ENCODE measurements at regions not wholly inside any gene's neighbourhood (a gene's known extent, or its start where the extent isn't known, plus 50 kb on each side); places are given as distances from the start of the nearest gene placed in this dataset.

DNA sequence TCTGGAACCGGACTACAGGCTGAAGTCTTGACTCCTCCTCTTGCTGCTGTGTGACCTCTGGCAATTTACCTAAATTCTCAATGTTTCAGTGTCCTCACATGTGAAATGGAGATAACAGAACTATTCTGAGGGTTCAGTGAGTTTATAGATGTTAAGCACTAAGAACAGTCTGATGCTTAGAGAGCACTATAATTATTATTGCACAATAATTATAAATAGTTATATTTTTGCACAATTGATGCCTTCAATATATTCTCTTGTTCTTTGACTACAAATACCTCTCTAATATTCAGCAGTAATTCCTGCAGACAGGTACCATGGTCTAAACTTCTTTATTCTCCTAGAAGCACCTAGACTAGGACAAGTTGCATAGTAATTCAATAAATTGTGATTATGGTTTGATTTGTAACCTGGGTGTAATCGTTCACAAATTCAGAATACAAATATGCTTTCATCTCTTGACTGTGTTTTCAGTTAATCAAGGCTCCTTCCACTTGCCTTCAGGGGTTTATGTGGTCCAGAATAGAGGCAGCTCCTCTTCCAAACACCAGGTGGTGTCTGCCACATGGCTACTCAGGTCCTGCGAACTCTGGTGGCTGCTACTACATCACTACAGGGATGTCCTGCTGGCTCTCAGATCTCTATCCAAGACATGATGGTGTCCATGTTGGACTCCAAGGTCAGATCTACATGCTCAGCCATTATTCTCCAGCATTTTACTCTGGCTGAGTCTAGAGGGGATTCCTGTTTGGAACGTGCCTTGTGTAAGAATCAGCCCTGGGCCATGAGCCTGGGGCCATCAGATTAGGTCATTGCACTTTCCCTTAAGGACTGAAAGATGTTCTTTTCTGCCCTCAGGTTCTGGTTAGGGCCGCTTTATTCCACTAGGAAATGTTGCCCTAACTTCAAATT is 103.4 kb downstream of the QRFPR start:
- no peak for DNase-seq (ENCODE audit: low spot score)

DNA sequence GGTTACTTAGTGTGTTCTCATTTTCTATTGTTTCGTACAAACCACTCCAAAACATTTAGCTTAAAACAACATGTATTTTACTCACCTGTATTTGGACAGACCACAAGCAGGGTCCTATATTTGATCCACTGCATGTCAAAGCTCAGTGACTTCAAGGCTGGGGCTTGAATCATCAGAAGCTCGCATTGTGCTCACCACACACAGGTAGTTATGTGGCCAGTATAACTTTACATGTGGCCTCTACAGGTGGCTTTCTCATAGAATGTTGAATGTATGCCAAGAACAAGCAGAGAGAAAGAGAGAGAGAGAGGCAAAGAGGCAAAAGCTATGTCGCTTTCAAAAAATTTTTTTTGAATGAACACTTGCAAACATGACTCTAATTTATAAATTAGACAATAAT is 107.6 kb downstream of the QRFPR start:
- no peak for DNase-seq (ENCODE audit: low spot score)

DNA sequence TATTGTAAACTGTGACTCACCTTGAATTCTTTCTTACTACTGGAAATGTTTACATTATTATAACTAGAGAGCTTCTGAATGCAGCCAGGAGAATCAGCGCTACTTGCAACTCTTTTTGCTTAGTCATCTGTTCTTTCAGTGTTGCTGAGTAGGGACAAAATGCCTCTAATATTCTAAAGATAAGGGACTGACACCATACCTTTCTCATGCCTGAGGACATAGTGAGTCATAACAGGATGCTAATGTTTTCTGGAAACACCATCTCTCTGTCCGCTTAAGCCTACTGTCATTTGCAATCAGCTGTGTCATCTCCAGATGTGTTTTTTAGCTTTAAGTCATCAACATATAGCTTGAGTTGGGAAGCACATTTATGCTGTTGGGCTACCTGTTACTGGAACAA is 108.3 kb downstream of the QRFPR start:
- no peak for DNase-seq (ENCODE audit: low spot score)

DNA sequence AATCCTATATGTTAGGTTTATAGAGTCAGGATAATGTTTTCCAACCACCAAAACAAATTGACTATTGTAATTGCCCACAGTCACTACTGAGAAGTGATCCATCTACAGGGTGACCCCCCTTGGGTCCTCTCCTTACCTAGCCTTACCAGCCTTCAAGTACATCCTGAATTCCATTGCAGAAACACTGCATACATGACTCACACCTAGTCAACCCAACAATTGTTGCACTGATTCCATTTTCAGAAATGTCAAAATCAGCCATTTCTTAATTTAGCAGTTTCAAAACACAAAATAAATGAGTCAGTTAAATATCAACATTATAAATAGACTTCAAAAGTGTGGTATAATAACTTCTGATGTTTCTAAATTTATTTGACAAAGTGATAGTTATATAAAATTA is 106.3 kb upstream of the TNIP3 start:
- no peak for DNase-seq (ENCODE audit: low spot score)

DNA sequence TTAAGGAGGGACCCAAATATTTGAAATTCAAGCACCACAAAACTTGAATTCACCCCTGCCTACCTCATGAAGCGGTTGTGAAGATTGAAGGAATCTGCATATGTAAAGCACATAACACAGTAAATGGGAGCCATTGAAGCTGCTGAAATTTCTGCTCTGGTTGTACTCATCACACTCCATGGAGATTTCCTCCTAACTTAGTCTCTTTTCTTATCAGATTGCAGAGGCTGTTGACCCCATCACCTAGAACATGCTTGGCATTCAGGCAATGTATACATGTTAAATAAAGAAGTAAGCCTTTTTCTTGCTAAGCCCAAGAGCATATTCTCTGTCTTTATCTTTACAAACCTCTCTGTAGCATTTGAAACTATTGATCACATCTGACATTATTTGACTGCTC is 104.9 kb upstream of the TNIP3 start:
- no peak for DNase-seq (ENCODE audit: low spot score)

DNA sequence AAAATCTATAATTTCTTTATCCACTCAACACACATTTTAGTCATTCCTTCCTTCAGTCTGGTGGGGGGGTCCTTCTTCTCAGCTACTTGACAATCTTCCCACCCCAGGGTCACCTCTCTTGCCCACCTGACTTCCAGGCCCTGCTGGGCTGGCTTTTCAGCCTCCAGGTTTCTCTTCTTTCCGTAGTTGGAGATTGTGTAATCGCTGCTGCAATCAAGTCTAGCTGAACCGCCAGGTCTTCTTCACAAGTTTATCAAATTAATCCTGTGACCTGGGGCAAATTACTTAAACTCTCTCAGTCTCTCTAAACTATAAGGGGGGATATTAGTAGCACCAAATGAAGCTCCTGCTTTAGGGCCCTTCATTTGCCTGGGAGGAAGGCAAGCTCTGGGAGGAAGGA is 102.9 kb upstream of the TNIP3 start:
- no peak for DNase-seq (ENCODE audit: low spot score)

DNA sequence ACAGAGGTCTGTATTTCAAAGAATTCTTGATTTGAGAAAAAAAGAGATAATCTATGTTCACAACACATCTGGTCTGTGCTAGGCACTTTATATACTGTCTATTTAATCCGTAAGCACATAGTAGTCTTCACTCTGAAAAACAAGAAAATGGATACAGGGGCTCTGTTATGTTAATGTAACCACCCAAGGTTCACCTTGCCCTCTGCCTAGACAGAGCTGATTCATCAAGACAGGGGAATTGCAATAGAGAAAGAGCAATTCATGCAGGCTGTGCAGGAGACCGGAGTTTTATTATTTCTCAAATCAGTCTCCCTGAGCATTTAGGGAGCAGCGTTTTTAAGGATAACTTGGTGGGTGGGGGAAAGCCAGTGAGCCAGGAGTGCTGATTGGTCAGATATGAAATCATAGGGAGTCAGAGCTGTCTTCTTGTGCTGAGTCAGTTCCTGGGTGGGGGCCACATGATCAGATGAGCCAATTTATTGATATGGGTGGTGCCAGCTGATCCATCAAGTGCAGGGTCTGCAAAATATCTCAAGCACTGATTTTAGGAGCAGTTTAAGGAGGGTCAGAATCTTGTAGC is 92.9 kb upstream of the TNIP3 start:
- DNase-seq (ENCODE audit: low spot score): no peak

DNA sequence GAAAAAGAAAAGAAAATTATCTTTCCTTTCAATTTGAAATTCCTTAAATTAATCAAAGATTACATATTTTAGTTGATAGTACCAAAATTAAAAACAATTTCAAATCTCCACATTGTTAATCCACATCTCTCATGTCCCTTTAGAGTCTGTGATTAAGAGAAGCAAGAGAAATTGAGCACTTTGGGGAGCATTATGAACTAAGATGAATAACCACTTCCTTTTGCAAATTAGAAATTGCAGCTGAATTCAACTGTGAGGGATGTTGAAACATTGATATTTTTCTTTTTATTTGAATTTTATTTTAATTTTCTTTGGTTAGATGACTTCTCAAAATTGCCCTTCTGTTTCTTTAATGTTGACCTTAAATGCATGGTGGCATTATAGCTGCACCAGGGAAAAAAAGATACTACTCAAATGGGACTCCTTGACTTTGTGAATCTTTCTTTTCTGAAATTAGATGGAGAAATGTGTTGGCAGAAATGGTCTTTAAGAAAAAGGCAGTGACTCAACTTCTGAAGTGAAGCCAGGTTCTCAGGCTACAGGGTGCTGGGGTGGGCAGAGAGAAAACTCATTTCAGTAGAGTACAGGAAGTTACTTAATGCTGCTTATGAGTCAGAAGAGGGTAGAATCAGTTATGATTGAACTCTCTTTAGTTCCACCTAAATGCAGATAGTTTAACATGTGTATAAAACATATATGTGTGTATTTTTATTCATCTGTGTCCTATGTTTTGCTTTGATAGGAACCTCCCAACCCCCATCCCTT is 92.0 kb upstream of the TNIP3 start:
- DNase-seq (ENCODE audit: low spot score): peak; percentile 90

DNA sequence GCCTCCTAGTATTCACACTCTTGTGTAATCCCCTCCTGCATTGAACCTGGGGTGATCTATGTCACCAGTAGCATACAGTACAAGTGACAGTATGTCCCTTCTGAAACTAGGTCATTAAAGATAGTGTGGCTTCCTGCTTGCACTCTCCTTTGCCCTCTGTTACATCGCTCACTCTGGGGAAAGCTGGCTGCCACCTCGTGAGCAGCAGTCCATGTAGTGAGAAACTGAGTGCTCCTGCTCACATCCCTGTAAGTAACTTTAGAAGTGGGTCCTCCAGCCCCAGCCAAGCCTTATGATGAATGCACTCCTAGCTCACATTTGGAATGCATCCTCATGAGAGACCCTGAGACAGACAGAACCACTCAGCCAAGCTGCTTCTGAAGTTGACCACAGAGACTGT is 89.8 kb upstream of the TNIP3 start:
- no peak for DNase-seq (ENCODE audit: low spot score)

DNA sequence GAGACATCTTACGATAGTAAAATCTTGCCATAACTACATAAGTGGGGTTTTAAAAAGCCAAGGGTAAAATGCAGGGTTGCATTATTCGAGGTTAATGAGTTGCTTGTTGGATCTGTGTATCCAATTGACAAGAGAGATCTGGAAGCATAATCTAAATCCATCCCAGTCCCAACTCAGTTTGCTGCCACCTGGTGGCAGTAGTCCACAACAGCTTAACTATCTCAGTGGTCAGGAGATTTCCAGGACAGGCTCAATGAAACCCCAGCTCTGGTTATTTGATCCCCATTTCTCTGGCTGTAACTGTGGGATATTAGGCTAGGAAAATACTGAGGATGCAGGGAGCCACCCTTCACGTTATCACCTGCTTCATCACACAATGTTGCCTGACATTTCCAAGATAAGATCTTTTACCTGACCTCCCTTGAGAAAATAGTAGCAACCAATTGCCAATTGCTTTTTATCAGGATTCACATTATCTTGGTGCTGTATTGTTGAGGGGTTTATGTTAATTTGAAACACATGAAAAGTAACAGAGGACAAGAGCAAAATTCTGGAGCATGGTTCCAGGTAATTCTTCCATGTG is 88.2 kb upstream of the TNIP3 start:
- DNase-seq (ENCODE audit: low spot score): peak; percentile 79

DNA sequence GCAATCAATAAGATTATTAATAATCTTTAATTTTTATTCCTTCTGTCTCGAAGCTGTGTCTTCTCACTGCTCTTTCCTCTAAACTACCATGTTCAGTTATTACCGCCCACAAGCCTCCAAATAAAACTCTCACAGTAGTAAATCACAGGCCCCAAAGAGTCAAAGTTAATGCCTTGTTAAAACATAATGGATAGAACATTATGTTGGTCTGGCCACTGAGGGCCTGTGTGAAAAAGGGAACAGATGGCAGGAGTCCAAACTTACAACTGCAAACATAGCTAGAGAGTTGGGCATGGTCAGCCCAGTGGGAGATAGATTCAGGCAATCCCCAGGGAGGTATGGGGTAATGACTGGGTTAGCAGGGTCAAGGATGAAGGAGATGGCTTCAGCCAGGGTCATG is 84.6 kb upstream of the TNIP3 start:
- no peak for DNase-seq (ENCODE audit: low spot score)

DNA sequence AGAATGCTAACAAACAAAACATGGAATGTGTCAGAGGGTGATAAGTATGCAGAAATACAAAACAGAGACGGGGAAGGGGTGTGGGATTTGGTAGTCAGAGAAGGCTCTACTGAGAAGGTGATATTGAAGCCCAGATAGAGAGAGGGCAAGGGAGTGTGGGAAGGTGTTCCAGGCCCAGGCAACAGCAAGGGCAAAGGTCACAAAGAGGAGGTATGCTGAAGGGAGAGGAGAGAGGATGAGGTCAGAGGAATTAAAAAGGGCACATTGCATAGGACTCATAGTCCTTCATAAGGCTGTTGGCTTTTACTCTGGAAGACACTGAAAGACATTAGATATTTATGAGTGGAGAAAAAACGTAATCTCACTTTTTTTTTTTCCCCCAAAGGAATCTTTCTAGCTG is 82.6 kb upstream of the TNIP3 start:
- DNase-seq (ENCODE audit: low spot score): no peak

DNA sequence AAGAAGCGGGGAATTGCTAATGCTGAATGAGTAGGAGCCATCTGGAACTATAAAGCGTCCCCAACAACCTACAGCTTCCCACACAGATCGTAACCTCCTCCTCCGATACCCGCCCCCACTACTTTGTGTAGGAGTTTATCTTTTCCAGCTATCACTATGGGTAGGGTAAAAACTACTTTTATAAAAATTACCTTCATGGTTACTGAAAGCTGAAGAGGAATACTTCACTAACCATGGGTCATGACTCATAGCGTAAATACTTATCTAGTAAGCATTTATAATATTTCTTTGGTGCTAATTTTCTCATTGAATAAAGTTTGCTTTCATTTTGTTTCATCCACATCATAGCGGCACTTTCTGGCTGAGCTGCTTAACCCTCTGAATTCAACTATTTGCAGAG is 79.4 kb upstream of the TNIP3 start:
- DNase-seq (ENCODE audit: low spot score): peak; percentile 27

DNA sequence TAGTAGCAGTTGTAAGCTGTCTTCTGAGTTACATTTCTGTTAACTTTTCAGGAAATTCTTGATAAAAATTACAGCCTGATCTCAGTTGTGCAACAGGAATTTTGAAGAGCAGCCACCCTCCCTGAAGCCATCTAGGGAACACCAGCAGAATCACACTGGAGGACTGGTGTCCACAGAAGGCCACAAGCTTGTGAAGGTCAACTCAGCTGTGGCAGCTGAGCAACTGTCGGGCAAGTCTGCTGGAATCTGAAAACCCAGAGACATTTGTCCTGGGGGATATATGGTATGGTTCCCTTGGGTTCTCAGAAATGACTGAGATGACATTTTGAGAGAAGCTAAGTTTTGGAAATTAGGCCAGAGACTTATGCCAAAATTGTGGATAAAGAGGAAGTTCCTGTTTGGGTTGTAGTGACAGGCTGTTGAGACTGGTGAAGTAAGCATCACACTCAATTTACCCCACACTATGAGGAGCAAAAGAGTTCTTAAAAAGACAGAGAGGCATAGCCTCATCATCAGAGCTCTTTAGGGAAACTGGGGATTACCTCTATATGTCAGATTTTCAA is 78.1 kb upstream of the TNIP3 start:
- DNase-seq (ENCODE audit: low spot score): no peak

DNA sequence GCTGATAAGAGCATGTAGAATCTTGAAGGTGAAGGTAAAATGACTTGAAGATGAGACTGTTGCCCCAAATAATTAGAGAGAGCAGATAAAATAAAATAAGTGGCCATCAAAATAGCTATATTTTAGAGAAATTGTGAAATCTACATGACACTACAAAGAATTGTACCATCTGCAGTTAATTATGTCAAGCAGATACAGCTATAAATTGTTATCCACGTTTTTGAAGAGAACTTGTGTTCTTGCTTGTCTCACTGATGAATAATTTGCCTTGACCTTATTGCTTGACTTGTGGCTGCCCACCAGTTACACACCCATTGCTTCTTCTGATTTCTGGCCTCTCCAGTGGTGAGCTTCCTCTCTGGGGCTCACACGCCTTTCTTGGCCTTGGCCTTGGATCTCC is 75.8 kb upstream of the TNIP3 start:
- DNase-seq (ENCODE audit: low spot score): peak; percentile 28

DNA sequence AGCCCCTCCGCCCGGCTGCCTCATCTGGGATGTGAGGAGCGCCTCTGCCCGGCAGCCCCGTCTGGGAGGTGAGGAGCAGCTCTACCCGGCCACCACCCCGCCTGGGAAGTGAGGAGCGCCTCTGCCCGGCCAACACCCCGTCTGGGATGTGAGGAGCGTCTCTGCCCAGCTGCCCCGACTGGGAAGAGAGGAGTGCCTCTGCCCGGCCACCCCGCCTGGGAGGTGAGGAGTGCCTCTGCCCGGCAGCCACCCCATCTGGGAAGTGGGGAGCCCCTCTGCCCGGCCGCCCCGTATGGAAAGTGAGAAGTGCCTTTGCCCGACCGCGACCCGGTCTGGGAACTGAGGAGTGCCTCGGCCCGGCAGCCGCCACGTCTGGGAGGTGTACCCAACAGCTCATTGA is 74.3 kb upstream of the TNIP3 start:
- no peak for DNase-seq (ENCODE audit: low spot score)

DNA sequence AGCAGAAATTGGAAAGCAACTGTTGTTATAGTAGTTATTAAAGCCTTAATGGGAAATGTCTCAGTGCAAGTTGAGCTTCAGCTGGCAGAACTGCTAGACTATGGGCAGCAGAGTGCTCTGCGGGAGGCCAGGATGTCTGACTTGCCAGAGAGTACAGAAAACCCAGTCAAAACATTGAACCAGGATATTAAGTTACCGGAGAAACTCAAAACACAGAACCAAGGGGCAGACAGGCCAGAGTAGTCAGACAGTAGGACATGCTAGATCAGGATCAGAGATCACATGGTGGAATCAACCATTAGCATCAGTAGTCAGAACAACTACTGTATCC is 72.9 kb upstream of the TNIP3 start:
- DNase-seq (ENCODE audit: low spot score): no peak

DNA sequence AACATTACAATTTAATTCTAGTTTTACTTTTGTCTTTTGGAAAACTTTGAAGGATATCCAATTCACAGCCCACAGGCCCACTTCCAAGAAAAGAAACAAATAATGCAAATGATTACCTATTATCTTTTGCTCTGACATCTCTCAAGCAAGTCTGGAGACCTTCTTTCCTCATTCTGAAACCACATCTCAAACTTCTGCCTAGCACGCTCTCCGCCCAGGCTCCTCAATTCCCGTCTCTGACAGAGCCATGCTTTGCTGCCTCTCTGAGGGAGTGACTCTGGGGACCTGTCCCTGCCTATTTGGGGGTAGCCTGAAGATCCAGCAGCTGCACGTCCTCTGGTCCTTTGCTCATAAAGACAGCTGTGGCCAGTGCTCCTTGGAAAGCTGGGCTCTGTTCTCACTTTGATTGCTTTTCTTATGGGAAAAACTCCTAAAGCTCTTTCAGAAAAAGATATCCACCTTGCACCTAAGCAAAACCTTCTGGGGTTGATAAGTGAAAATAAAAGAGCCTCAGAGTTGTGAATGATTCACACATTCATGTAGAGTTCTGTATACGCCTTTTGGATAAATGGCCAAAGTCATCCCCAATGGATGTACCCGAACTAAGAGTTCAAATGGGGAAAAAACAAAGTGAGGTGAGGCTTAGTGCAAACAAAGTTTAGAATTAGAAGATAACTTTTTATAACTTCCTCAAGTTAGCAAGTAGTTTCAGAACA is 72.4 kb upstream of the TNIP3 start:
- DNase-seq (ENCODE audit: low spot score): no peak

DNA sequence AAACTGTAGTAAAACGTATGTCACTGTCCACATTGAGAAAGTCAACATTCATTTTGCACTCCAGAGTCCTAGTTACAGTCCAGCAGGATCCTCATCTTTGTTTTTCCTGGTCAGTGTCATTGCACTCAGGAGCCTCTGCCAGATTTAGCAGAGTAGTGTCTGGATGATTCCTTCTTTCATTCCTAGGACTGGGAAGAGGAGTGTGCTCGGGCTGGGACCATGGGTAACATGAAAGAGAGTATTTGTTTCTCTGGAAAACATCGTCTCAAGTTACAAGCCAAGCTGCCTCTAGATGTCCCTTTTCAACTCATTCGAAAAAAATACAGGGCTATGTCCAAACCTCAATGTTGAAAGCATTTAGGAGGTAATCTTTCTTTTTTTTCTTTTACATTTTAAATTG is 69.9 kb upstream of the TNIP3 start:
- DNase-seq (ENCODE audit: low spot score): no peak

DNA sequence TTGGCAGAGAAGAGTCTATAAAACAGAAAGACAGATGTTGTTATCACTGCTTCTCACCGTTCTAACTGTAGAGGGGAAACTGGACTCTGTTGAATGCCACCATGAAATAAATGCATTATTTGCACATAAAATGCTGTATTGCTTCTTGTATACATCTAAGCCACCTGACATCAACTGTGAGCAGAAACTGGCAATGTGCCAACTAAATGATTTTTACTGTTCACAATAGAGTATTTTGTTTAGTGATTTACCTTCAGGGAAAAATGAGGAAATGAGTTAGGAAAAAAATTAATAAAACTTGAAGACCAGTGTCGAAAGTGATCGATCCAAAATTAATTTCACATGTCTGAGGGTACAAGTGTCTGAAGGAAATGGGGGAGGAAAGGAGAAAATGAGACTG is 65.9 kb upstream of the TNIP3 start:
- DNase-seq (ENCODE audit: low spot score): no peak

DNA sequence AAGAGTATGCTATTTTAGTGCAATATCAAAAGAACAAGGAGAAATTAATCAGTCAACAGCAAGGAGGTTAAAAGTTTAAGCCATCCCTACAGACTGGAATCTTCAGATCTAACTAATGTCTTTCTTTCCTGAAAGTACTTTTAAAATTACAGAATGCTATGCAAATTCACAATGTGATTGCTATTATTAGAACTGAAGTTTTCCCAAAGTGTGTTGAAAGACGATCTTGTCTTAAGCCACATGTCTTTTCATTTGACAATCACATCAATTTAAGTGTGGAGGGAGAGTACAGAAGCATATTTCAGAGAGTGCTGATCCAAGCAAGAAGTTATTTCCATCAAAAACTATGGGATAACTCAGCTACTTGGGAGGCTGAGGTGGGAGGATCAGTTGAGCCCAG is 64.7 kb upstream of the TNIP3 start:
- DNase-seq (ENCODE audit: low spot score): no peak

DNA sequence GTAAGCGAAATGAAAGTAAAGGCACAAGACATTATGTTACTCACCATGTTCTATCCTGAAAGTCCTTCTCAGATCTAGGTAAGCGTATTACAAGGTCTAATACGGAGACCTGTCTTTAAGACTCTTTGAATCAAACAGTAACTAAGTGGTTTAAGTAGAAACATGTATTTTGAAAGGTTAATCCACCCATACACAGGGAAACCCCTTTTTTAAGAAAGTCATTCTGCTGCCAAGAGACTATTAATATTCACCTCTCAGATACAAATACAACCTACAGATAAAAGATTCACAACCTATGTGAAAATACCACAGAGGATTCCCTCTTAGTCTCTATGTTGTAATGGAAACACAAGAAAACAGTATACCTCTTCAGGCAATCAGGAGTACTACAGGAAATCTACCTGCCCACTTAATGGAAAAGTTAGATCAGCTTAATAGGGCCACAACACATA is 63.2 kb upstream of the TNIP3 start:
- no peak for DNase-seq (ENCODE audit: low spot score)

Data from GM03348 (cell line).